C1 segment of cervical spinal cord (tissue), 14 donors: ENCODE measurements at regions not wholly inside any gene's neighbourhood (a gene's known extent, or its start where the extent isn't known, plus 50 kb on each side); places are given as distances from the start of the nearest gene placed in this dataset.
A peak's percentile ranks its signal among the peaks of the same experiment; 100 is the strongest.
"Not testable (repeated sequence)": the region's sequence is repeated elsewhere in the genome, so short reads cannot be mapped to it uniquely, and the experiment has no call there.

Experiments
- DNase-seq, 14 donors: peaks; one replicate each; lab custom pipeline; 2025; lab: John Stamatoyannopoulos, UW

- DNase-seq = no peak
Measured at GRCh38 chr17:34071886-34072420, 183.1 kb upstream of the CCL2 start.

GRCh38 chr17:34075076-34075475 is 180.0 kb upstream of the CCL2 start:
- DNase-seq = no peak

GRCh38 chr17:34076743-34077631 is 178.1 kb upstream of the CCL2 start:
- DNase-seq = peak in 2 of 14 donors; percentile 21 to 91

DNA sequence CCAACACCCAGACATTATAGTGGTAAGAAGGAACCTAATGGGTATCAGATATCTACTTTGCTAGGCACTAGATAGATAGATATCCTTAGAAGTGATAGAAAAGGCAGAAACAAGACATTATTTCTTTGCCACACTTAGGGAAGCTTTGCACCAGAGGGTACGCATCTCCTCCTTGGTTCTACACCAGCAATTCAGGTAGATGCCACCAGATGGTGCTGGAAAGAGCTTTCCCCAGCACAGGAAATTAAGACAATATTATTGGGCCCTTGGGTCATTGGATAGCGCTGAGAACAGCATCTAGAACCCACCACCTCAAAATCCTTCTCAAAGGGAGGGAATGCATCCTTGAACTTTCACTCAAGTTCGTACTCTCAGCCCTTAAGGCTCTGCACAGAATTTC is 173.8 kb upstream of the CCL2 start:
- DNase-seq = no peak

GRCh38 chr17:34082404-34082803 is 172.7 kb upstream of the CCL2 start:
- no peak for DNase-seq

GRCh38 chr17:34089042-34089441 is 166.0 kb upstream of the CCL2 start:
- not testable (repeated sequence) for DNase-seq

DNA sequence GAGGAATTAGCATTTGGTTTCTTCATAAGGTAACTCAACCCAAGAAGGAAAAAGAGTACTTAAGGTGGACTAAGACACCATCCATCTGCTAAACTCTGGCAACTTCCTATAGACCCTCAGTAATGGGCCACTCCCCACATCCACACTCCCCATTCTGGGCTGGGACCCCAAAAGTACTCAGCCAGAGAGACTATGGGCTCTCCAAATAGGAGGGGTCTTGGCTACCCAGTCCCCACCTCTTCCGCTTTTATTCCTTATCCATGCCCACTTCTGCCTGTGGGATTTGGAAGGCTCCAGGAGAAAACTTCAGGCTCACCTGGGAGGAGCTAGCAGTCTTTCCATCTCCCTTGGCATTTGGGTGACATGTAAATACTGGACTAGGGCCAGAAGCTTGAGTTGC is 164.5 kb upstream of the CCL2 start:
- no peak for DNase-seq

DNA sequence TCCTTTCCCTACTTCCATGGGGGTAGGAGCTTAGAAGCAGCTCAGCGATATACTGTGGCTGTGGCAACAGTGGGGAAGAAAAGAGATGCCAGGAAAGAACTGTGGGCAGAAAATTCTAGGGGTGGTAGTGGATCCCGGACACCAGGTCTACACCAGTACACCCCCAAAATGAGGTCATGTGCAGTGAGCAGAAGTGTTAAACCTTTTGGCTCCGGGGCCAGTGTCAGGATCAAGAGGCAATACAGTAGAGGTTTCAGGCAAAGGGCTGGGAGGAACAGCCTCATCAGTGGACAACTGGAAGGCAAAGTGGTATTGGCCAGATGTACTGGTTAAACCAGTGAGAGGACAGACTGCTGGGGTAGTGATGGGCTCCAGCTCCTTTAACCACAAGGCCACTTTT is 163.1 kb upstream of the CCL2 start:
- DNase-seq = no peak

- peak in 1 of 14 donors; percentile 71 for DNase-seq
Measured at GRCh38 chr17:34095106-34095505, 160.0 kb upstream of the CCL2 start.

DNA sequence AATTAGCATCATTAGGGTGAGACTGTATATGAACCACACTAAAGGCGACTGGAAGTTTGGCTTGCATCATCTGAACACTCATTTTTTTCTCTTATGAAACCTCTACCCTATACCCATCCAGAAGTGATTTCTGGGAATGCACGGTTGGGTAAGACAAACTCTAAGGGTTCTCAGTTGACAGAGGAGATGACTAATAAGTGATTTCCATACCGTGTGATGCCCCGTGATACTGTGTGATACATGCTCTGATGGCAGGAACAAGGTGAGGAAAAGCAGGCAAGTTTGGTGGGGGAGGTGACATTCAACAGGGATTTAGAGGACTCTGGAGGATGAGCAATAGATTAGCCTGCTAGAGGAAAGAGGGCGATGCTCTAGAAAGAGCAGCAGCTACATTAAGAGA is 156.4 kb upstream of the CCL2 start:
- no peak for DNase-seq

- DNase-seq = no peak
Measured at GRCh38 chr17:34099859-34100515, 155.1 kb upstream of the CCL2 start.

GRCh38 chr17:34107019-34107418 is 148.1 kb upstream of the CCL2 start:
- DNase-seq = no peak

DNA sequence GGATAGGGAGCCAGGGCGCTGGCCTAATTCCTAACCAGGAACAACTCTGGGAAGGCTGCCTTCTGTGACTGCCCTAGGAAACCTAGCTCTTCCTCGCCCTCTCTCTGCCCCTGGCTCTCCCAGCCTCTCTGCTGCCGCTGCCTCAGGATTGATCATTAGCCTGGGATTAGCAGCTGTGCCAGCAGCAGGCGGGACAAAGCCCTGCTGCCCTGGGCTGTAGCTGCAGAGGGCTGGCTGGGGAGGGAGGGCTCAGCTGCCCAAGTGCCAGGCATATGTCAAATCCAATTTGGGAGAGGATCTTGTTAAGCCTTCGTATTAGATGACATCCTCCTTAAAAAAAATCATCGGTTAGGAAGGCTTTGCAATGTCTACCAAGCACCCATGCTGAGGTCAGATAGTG is 144.8 kb upstream of the CCL2 start:
- DNase-seq = peak in 3 of 14 donors; percentile 6 to 9 (median 8)

- DNase-seq = no peak
Measured at GRCh38 chr17:34113089-34113488, 142.0 kb upstream of the CCL2 start.

DNA sequence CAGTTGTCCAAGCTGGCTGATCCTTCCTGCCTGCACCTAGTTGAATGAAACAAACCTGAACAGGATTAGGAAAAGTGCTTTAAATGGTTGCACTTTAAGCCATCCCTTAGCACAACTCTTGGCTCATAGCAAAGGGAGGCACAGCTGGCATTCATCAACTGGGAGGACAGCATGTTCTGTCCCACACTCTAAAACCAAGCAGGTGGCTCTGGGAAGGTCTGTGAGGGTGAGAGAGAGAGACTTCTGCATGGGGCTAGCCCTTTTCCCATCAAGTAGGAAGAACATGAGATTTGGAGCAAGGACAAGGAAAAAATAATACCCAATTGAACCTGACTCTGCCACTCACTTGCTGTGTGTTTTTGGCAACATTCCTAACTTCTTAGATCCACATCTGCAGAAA is 140.9 kb upstream of the CCL2 start:
- no peak for DNase-seq

- DNase-seq = no peak
Measured at GRCh38 chr17:34116306-34116705, 138.8 kb upstream of the CCL2 start.

DNA sequence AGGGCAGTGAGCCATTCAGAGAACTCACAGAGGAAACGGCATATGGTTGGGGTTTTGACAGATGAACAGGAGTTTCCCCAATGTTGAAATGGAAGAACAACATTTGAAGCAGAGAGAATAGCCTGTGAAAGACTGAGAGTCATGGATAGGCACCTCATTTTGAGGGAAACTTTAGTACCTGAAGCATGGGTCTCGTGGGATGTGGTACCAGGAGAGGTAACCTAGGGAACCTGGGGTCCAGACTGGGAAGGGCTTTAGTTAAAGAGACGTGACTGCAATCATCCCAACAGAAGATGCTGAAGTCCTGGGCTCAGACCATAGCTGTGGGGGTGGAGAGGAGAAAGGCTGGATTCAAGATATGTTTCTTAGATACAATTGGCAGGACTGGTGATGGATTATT is 137.8 kb upstream of the CCL2 start:
- no peak for DNase-seq

DNA sequence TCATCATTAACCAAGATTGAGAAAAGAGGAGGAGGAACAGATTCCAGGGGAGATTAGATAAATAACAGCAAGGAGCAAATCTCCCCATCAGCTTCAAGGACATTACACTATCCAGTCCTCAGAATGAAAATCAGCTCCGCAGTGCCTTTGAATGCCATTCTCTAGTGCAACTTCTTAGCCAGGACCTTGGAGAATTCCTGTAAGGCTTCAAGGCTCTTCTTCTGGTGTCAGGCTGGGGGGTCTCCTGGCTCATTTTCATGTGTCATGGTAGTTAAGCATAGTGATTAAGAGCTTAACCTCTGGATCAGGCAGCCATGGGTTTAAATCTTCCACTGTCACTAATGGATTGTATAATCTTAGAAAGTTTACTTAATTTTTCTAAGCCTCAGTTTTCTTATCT is 137.3 kb upstream of the CCL2 start:
- no peak for DNase-seq

DNA sequence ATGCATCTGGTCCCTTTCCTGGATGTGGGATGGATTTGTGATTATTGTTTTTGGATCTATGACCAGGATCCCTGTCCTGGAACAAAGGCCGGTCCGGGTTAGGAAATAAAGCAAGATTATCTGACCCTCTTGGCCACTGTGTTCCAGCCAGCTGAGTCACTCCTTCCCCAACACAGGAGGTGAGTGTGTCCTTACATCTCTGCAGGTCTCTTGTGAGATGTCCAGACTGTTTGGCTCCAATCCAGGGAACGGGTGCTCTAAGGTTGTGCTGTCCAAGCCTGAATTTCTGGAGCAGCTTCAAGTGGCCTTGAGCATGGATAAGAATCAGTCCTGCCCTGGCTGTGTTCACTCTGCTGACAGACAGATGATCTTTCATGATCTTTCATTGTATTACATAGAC is 136.5 kb upstream of the CCL2 start:
- no peak for DNase-seq

DNA sequence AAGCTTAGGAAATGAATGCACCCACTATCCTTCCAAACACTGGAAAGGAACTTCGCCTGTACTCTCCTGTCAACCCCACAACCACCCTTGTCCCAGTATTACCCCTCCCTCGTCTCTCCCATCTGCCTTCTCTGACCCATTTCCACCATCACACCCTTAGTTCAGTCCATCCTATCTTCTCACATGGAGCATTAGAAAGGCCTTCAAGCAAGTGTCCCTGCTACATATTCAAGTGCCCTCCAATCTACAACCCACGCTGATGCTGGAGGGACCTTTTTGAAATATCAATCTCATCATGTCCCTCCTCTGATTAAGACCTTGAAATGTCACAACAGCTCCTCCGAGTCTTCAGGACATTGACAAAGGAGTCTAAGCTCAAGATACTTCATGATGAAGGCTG is 133.8 kb upstream of the CCL2 start:
- DNase-seq = no peak

DNA sequence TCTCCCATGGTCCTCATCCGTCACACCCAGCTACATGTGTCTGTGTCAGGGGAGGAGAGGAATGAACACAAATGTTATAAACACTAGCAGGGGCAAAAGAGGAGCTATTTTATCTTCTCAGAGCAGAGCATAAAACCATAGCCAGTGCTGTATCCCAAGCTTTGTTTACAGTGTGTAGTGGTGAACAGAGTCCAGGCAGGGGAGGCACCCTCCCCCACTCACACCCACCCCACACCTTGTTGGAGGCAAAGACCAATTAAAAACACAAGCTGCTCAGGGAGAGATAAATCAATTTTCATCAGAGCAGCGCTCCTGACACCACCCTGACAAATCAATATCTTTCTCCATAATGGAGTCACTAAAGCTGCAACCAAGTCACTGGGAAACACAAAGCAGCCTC is 132.6 kb upstream of the CCL2 start:
- DNase-seq = no peak

- no peak for DNase-seq
Measured at GRCh38 chr17:34125010-34125409, 130.1 kb upstream of the CCL2 start.

DNA sequence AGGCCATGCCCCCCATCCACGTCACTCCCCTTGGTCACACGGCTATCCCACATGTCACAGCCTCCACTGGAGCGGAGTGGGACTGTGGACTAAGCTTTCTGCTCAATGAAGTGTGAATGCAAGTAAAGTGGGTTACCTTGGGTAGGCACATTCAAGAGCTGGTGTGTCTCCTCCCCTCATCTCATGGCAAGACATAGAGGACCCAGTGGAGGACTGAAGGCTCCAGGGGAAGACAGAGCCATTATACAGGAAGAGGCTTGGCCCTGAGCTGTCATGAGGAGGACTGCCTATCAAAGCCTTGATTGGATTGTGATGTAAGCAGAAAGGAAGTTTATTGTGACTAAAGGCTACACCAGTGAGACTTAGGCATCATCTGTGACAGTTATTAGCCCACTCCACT is 129.2 kb upstream of the CCL2 start:
- no peak for DNase-seq
